Activated naive CD8-positive, alpha-beta T cell (primary cell): ENCODE measurements at regions not wholly inside any gene's neighbourhood (a gene's known extent, or its start where the extent isn't known, plus 50 kb on each side); places are given as distances from the start of the nearest gene placed in this dataset.

Experiments
- H3K27ac Mint-ChIP-seq: one replicate; pipeline ENCODE4 v1.8.0; 2021; ENCODE audit warnings: mixed read lengths
- H3K27me3 Mint-ChIP-seq: one replicate; pipeline ENCODE4 v1.8.0; 2021; ENCODE audit warnings: mixed read lengths
- H3K36me3 Mint-ChIP-seq: one replicate; pipeline ENCODE4 v1.8.0; 2021; ENCODE audit warnings: mixed read lengths
- H3K4me1 Mint-ChIP-seq: one replicate; pipeline ENCODE4 v1.8.0; 2021; ENCODE audit warnings: low read depth, mixed read lengths
- H3K4me3 Mint-ChIP-seq: one replicate; pipeline ENCODE4 v1.8.0; 2021; ENCODE audit warnings: mild to moderate bottlenecking, mixed read lengths
- H3K9me3 Mint-ChIP-seq: one replicate; pipeline ENCODE4 v1.8.0; 2021; ENCODE audit warnings: low read depth, mixed read lengths

DNA sequence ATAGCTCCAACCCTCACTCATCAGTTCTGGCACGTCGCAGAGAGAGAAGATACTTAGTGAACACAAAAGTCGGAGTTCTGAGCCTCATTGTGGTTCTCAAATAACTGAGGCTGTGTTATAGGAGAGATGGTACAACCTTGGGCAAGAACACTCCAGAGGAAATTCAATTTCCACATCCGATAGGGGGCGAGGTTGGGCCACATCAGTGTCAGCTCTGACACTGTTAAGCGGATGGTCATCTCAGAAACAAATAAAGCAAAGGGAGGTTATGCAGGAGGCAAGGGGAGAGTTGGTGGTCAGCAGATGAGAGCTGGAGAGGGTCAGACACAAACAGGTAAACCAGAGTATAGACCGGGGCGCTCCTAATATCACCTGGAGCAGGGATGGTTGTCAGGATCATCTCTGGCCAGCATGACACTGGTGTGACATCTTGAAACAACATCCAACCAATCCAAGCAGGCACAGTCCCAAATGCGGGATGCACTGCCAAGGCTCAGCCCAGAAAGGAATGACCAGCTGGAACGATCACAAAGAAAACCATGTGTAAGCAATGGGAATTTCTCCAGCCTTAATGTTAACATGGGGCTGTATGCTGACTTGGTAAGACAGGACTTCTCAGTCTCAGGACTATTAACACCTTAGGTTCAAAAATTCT lies 331.8 kb downstream of the HACE1 start:
- no peaks in the 10 kb centered on the region for H3K9me3 Mint-ChIP-seq
- no peak overlapping the region for H3K27ac Mint-ChIP-seq
- H3K27me3 Mint-ChIP-seq: peaks cover 1% of the 10 kb centered on the region
- no peak overlapping the region for H3K4me3 Mint-ChIP-seq
- H3K36me3 Mint-ChIP-seq: no peaks in the 10 kb centered on the region
- peaks cover 4% of the 10 kb centered on the region for H3K4me1 Mint-ChIP-seq

DNA sequence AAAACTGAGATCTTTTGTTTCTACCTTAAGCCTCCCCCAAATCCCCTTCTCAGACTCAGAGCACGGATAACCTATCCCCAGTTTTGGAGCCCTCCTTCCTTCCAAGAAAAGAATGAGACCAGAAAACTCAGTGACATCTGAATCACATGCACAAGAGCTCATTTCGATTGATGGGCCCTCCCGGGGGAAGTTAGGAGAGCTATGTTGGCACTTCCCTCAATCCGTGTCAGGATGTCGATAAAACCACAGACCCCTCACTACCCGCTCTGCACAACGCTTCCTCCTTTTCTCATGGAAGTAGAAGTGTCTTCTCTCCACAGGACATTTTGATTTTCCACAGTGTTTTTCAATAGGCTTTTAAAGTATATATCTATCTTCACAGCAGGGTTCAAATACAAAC lies 332.4 kb downstream of the HACE1 start:
- H3K27ac Mint-ChIP-seq: no peak overlapping the region

DNA sequence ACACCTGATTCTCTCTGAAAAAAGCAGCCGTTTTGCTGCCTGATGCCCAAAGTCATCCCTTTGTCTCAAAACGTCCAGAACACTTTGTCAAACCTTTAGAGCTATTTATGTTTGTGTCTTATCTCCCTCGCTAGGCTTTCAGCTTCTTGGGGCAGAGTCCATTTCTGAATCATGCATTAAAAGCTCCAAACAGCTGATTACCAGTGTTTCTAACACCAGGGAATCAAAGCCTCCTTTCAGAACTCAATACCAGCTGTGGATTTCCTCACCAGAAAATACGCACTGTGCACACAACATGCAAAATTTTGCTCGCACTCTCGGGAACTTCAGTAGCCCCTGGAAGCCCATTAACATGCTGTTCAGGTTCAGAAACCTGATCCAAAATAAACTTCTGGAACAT lies 333.3 kb downstream of the HACE1 start:
- Mint-ChIP-seq H3K27me3 (peaks cover 1% of the 10 kb centered on the region), H3K4me1 (peaks cover 4% of the 10 kb centered on the region), H3K36me3 (no peaks in the 10 kb centered on the region), H3K9me3 (no peaks in the 10 kb centered on the region), H3K27ac (no peak overlapping the region), H3K4me3 (no peak overlapping the region)

More for the DNA sequence above, 332.4 kb downstream of the HACE1 start:
- Mint-ChIP-seq H3K27me3 (peaks cover 1% of the 10 kb centered on the region), H3K36me3 (no peaks in the 10 kb centered on the region), H3K4me1 (peaks cover 4% of the 10 kb centered on the region), H3K4me3 (no peak overlapping the region), H3K9me3 (no peaks in the 10 kb centered on the region)

DNA sequence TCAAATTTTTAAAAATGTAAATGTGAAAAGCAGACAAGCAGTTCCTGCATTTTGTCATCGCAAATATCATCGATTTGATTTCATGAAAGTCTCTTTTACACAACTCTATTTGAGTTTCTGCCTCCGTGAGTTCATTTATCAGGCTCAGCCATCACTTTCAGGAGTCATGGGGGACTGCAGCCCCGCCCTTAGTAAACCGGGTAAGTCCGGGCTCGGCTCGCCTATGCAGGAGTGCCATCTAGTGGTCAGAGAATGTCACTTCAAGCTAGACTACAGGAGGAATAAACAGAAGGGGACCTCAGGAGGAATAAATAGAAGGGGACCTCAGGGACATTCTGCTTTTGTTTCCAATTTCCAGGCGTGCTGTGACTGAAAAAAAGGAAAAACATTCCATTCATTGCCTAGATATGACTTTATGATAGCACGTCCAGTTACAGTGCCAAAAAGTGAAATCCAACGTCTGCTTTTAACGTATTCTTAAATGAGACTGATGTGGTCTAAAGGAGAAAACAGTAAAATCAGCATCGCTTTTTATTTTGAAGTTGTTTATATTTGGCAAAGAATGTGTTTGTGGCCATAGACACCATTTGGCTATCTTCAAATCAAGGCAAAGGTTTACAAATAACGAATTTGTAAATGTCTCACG lies 333.9 kb downstream of the HACE1 start:
- Mint-ChIP-seq H3K27ac (no peak overlapping the region), H3K27me3 (peaks cover 1% of the 10 kb centered on the region), H3K4me3 (peak overlapping the region; percentile 71), H3K36me3 (no peaks in the 10 kb centered on the region), H3K4me1 (peaks cover 4% of the 10 kb centered on the region), H3K9me3 (no peaks in the 10 kb centered on the region)

DNA sequence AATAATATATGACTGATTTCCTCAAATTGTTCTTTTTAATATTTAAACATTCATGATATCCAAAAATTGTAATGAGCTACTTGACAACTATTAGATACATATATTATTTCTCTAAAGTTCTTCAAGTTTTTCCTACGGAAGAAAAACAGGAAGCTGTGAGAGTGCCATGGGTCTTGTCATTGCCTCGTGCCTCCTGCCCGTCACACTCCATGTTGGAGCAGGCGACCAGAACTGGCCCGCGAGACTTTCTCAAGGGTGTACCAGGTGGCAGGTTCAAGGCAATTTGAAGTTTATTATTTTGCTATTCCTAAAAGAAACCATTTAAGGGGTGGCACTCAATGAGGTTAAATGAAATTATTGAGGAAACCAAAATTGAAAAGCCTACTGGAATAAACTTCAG lies 337.2 kb downstream of the HACE1 start:
- H3K27me3 Mint-ChIP-seq: peaks cover 3% of the 10 kb centered on the region
- H3K27ac Mint-ChIP-seq: no peak overlapping the region
- H3K4me1 Mint-ChIP-seq: peaks cover 4% of the 10 kb centered on the region
- H3K36me3 Mint-ChIP-seq: no peaks in the 10 kb centered on the region
- no peak overlapping the region for H3K4me3 Mint-ChIP-seq
- H3K9me3 Mint-ChIP-seq: no peaks in the 10 kb centered on the region

DNA sequence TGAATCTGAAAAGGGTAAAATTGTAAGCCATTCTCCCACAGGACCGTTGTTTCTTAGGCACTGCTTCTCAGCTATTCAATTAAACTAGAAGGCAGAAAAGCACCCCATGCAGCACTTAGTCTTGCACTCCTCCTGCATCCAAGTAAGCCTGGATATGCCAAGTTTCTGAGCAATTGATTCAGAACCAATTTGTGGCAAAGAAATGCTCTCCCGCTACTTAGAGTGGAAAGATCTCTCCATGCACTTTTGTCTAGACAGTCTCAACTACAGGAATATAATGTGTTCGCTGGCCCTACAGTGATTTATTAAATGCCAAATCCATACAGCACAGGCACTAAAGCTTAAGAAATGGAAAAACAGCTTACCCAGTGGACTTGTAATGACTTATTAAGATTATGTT lies 338.5 kb downstream of the HACE1 start:
- Mint-ChIP-seq H3K27me3 (peaks cover 2% of the 10 kb centered on the region), H3K9me3 (no peaks in the 10 kb centered on the region), H3K27ac (no peak overlapping the region), H3K36me3 (no peaks in the 10 kb centered on the region), H3K4me3 (no peak overlapping the region), H3K4me1 (peaks cover 4% of the 10 kb centered on the region)

GRCh38 chr6:104519566-104519965 lies 340.2 kb downstream of the HACE1 start:
- Mint-ChIP-seq H3K36me3 (no peaks in the 10 kb centered on the region), H3K27me3 (peaks cover 2% of the 10 kb centered on the region), H3K4me3 (no peak overlapping the region)

GRCh38 chr6:104509355-104509754 lies 350.4 kb downstream of the HACE1 start:
- H3K36me3 Mint-ChIP-seq: no peaks in the 10 kb centered on the region
- H3K9me3 Mint-ChIP-seq: no peaks in the 10 kb centered on the region
- no peak overlapping the region for H3K4me3 Mint-ChIP-seq
- no peak overlapping the region for H3K27ac Mint-ChIP-seq
- H3K27me3 Mint-ChIP-seq: peaks cover 13% of the 10 kb centered on the region
- no peaks in the 10 kb centered on the region for H3K4me1 Mint-ChIP-seq

More at GRCh38 chr6:104519566-104519965, 340.2 kb downstream of the HACE1 start:
- no peak overlapping the region for H3K27ac Mint-ChIP-seq
- no peaks in the 10 kb centered on the region for H3K9me3 Mint-ChIP-seq
- H3K4me1 Mint-ChIP-seq: no peaks in the 10 kb centered on the region

DNA sequence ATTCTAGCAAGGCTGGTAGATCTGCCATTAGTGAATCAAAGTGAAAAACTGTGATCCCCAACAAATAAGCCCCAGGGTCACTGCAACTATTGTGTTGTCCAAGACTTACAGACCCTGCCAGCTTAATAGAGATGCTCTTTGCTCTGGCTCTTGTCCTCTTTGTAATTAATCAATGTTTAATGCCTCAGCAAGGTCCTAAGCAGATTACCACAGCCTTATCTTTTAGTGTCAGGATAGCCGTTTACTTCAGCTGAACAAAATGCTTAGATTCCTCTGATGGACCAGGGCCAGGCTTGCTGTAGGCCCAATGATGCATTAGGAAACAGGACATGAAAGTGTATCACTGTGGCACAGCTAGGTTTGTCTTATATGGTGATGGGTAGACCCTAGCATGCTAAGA lies 353.3 kb downstream of the HACE1 start:
- Mint-ChIP-seq H3K36me3 (no peaks in the 10 kb centered on the region), H3K4me1 (no peaks in the 10 kb centered on the region), H3K27me3 (peaks cover 10% of the 10 kb centered on the region), H3K27ac (no peak overlapping the region), H3K4me3 (no peak overlapping the region), H3K9me3 (no peaks in the 10 kb centered on the region)

- H3K27ac Mint-ChIP-seq: no peak overlapping the region
- H3K36me3 Mint-ChIP-seq: no peaks in the 10 kb centered on the region
These were observed 353.9 kb downstream of the HACE1 start for GRCh38 chr6:104505838-104506237.

GRCh38 chr6:104500265-104500664 lies 359.5 kb downstream of the HACE1 start:
- Mint-ChIP-seq H3K4me3 (no peak overlapping the region), H3K27me3 (no peaks in the 10 kb centered on the region), H3K27ac (no peak overlapping the region), H3K4me1 (no peaks in the 10 kb centered on the region), H3K36me3 (no peaks in the 10 kb centered on the region), H3K9me3 (no peaks in the 10 kb centered on the region)

More at GRCh38 chr6:104505838-104506237, 353.9 kb downstream of the HACE1 start:
- no peaks in the 10 kb centered on the region for H3K9me3 Mint-ChIP-seq
- no peaks in the 10 kb centered on the region for H3K4me1 Mint-ChIP-seq
- H3K27me3 Mint-ChIP-seq: peaks cover 9% of the 10 kb centered on the region
- no peak overlapping the region for H3K4me3 Mint-ChIP-seq

DNA sequence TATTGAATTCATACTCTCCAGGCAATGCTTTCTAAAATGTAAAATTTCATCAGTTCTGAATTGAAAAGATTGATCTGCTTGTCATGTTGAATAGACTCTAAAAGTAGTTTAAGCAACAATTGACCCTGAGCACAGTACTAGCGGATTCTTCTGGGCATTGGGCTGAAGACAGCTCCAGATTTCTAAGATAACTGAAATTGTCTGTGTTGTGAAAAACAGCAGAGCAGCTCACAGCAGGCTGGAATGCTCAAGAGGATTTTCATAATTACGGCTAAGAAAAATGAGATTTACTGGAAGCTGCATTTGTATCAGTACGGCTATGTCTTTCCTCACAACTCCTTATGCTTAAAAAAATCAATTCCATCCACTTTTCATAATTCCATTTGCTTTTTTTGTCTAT lies 373.7 kb downstream of the HACE1 start:
- no peak overlapping the region for H3K4me3 Mint-ChIP-seq
- no peak overlapping the region for H3K27ac Mint-ChIP-seq
- H3K36me3 Mint-ChIP-seq: no peaks in the 10 kb centered on the region
- H3K9me3 Mint-ChIP-seq: no peaks in the 10 kb centered on the region
- H3K27me3 Mint-ChIP-seq: peaks cover 3% of the 10 kb centered on the region
- no peaks in the 10 kb centered on the region for H3K4me1 Mint-ChIP-seq

DNA sequence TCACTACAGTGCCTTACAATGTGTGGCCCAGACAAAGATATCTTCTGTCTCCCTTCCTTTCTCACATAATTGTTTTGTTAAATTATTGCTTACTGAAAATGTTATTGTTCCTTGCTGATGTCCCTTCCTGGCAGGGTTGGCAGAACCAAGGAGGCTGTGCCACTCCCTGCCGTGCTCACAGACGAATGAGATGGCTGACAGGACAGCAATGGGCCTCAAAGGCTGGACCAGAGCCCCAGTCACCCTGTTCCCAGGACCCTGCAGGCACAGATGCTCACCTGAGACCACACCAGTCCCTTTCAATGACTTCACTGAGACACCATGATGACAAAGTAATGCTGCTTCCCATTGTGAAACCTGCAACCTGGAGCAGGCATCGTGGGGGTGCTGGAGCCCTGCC lies 375.1 kb downstream of the HACE1 start:
- H3K4me3 Mint-ChIP-seq: no peak overlapping the region
- no peak overlapping the region for H3K27ac Mint-ChIP-seq
- H3K4me1 Mint-ChIP-seq: no peaks in the 10 kb centered on the region
- no peaks in the 10 kb centered on the region for H3K36me3 Mint-ChIP-seq
- no peaks in the 10 kb centered on the region for H3K9me3 Mint-ChIP-seq
- H3K27me3 Mint-ChIP-seq: peaks cover 3% of the 10 kb centered on the region

- H3K36me3 Mint-ChIP-seq: no peaks in the 10 kb centered on the region
These were observed 375.5 kb downstream of the HACE1 start for GRCh38 chr6:104484191-104484590.

DNA sequence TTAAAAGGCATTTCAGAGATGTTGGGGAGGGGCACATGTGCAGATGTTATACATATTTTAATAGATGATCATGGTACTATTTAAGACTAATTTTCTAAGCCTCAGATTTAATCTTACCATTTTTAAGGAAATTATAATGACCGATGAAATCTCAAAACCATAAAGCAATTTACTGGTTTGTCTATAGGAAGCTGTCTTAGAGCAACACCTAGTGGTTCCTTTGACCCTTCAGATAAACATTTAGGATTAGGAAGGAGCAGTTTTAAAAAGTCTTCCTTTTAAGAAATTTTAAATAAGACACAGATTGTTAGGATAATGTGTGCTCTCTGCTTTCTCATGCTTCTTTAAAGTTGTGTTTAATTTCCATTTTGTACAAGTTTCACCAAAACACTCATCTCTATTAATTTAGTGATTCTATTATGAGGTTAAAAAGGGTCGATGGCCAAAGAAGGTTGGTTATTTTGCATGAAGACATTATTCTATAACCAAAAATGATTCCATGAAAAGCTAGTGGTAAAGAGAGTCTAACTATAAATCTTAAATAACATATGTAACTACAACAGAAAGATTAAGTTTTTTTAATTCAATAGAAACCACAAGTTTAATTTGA lies 376.4 kb downstream of the HACE1 start:
- no peak overlapping the region for H3K27ac Mint-ChIP-seq
- no peaks in the 10 kb centered on the region for H3K4me1 Mint-ChIP-seq
- H3K9me3 Mint-ChIP-seq: no peaks in the 10 kb centered on the region
- H3K4me3 Mint-ChIP-seq: no peak overlapping the region
- peaks cover 3% of the 10 kb centered on the region for H3K27me3 Mint-ChIP-seq
- H3K36me3 Mint-ChIP-seq: no peaks in the 10 kb centered on the region

More at GRCh38 chr6:104484191-104484590, 375.5 kb downstream of the HACE1 start:
- H3K27ac Mint-ChIP-seq: no peak overlapping the region
- H3K27me3 Mint-ChIP-seq: peaks cover 3% of the 10 kb centered on the region
- H3K4me1 Mint-ChIP-seq: no peaks in the 10 kb centered on the region
- H3K9me3 Mint-ChIP-seq: no peaks in the 10 kb centered on the region
- no peak overlapping the region for H3K4me3 Mint-ChIP-seq
